ENCODE measurements at regions not wholly inside any gene's neighbourhood (a gene's known extent, or its start where the extent isn't known, plus 50 kb on each side); places are given as distances from the start of the nearest gene placed in this dataset.

DNA sequence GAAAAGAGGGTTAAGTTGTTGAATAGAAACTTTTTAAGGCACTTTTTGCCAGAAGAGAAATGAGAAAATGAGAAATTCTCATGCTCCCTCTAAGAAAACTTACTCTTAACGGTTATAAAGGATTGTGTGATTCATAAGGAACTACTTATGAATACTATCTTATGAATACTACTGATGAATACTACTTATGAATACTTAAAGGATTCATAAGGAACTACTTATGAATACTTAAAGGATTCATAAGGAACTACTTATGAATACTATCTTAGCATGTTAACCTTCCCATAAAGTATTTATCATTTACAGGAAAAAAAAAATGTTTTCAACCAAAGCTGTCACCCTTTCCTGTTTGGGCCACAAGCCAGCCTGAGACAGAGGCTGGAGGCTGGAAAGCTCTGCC is 53.1 kb upstream of the UCN3 start:
- Histone ChIP-seq H3K27me3 (ENCODE audit: insufficient read depth, poor library complexity, severe bottlenecking) (no peaks in the 10 kb centered on the region), H3K27ac (replicated peaks) (no peak overlapping the region), H3K4me3 (replicated peaks; ENCODE audit: insufficient read depth, low read length) (no peak overlapping the region)
- TF ChIP-seq GABPA (IDR thresholded peaks at IDR 0.05; ENCODE audit: low read depth) (no peak), SPI1 (IDR thresholded peaks at IDR 0.05; ENCODE audit: borderline replicate concordance, low read depth) (no peak), POLR2AphosphoS5 (IDR thresholded peaks at IDR 0.05; ENCODE audit: low read depth) (no peak), REST (IDR thresholded peaks at IDR 0.05; ENCODE audit: insufficient replicate concordance, low read depth) (no peak)
- TF ChIP-seq, protein P1, sequence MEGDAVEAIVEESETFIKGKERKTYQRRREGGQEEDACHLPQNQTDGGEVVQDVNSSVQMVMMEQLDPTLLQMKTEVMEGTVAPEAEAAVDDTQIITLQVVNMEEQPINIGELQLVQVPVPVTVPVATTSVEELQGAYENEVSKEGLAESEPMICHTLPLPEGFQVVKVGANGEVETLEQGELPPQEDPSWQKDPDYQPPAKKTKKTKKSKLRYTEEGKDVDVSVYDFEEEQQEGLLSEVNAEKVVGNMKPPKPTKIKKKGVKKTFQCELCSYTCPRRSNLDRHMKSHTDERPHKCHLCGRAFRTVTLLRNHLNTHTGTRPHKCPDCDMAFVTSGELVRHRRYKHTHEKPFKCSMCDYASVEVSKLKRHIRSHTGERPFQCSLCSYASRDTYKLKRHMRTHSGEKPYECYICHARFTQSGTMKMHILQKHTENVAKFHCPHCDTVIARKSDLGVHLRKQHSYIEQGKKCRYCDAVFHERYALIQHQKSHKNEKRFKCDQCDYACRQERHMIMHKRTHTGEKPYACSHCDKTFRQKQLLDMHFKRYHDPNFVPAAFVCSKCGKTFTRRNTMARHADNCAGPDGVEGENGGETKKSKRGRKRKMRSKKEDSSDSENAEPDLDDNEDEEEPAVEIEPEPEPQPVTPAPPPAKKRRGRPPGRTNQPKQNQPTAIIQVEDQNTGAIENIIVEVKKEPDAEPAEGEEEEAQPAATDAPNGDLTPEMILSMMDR (IDR thresholded peaks at IDR 0.05; ENCODE audit: insufficient read depth, low read length) = no peak
- DNase-seq (ENCODE audit: low read depth in 1 of 2, low spot score in 1 of 2) = no peak

- H3K4me3 ChIP-seq (replicated peaks; ENCODE audit: insufficient read depth, low read length) = no peak overlapping the region
- H3K27me3 ChIP-seq (ENCODE audit: insufficient read depth, poor library complexity, severe bottlenecking) = no peaks in the 10 kb centered on the region
- no peak overlapping the region for H3K27ac ChIP-seq (replicated peaks)
- TF ChIP-seq, protein P1 (IDR thresholded peaks at IDR 0.05; ENCODE audit: insufficient read depth, low read length) = no peak
- TF ChIP-seq REST (IDR thresholded peaks at IDR 0.05; ENCODE audit: insufficient replicate concordance, low read depth) = no peak
- no peak for TF ChIP-seq GABPA (IDR thresholded peaks at IDR 0.05; ENCODE audit: low read depth)
- no peak for TF ChIP-seq SPI1 (IDR thresholded peaks at IDR 0.05; ENCODE audit: borderline replicate concordance, low read depth)
- no peak for TF ChIP-seq POLR2AphosphoS5 (IDR thresholded peaks at IDR 0.05; ENCODE audit: low read depth)
- DNase-seq (ENCODE audit: low read depth in 1 of 2, low spot score in 1 of 2) = no peak
Measured at GRCh38 chr10:5314840-5315239, 49.9 kb upstream of the UCN3 start.

Measured in HL-60 (cell line).